Spleen (tissue), 11 donors: ENCODE measurements at regions not wholly inside any gene's neighbourhood (a gene's known extent, or its start where the extent isn't known, plus 50 kb on each side); places are given as distances from the start of the nearest gene placed in this dataset.

ENCODE experiments used
- DNase-seq: peaks from one replicate; pipeline ENCODE4 v3.0.0-alpha.2; 2020
- H3K27ac ChIP-seq, 8 donors: fragments of 200-600 bp; sonication (generic) in 7 of 8; 1 replicate in 4 of 8; 2 replicates in 4 of 8; pipeline versions ENCODE4 v1.5.0 to v1.8.0; 2016 to 2021; ENCODE audit warnings: inconsistent platforms in 4 of 8, mild to moderate bottlenecking in 4 of 8, moderate library complexity in 1 of 8
- H3K27me3 ChIP-seq, 7 donors: fragments of 200-600 bp; sonication (generic) in 6 of 7; replicated peaks in 1 of 7; 1 replicate in 4 of 7; 2 replicates in 3 of 7; pipeline versions ENCODE4 v1.5.0 to v1.8.0; 2016 to 2021; ENCODE audit warnings: inconsistent platforms in 3 of 7, mild to moderate bottlenecking in 1 of 7
- H3K36me3 ChIP-seq, 6 donors: fragments of 200-600 bp; sonication (generic) in 5 of 6; 1 replicate in 4 of 6; 2 replicates in 2 of 6; pipeline versions ENCODE4 v1.5.0 to v1.8.0; 2016 to 2021; ENCODE audit warnings: inconsistent platforms in 2 of 6
- H3K4me1 ChIP-seq, 6 donors: fragments of 200-600 bp; sonication (generic) in 5 of 6; 1 replicate in 3 of 6; 2 replicates in 3 of 6; pipeline versions ENCODE4 v1.5.0 to v1.8.0; 2016 to 2021; ENCODE audit warnings: inconsistent platforms in 3 of 6
- H3K4me3 ChIP-seq, 8 donors: fragments of 200-600 bp; sonication (generic) in 7 of 8; 1 replicate in 4 of 8; 2 replicates in 4 of 8; pipeline versions ENCODE4 v1.5.0 to v1.8.0; 2016 to 2021; ENCODE audit warnings: inconsistent platforms in 4 of 8, mild to moderate bottlenecking in 4 of 8, moderate library complexity in 2 of 8
- H3K9me3 ChIP-seq, 8 donors: fragments of 200-600 bp; sonication (generic) in 7 of 8; 1 replicate in 4 of 8; 2 replicates in 4 of 8; pipeline versions ENCODE4 v1.5.0 to v1.8.0; 2016 to 2021; ENCODE audit warnings: inconsistent platforms in 4 of 8
- CTCF ChIP-seq, 11 experiments: fragments of 200-600 bp in 7 of 11; fragments of 450-650 bp in 4 of 11; sonication (generic) in 4 of 11; IDR thresholded peaks in 8 of 11; conservative IDR thresholded peaks in 3 of 11; 1 replicate in 7 of 11; 2 replicates in 4 of 11; pipeline versions ENCODE4 v1.4.0 to v1.8.0; 2016 to 2021; ENCODE audit warnings: antibody characterized with exemption in 11 of 11, inconsistent platforms in 4 of 11, mild to moderate bottlenecking in 1 of 11
- POLR2A ChIP-seq, 3 donors: fragments of 450-650 bp; IDR thresholded peaks; one replicate each; pipeline ENCODE4 v1.5.1; 2017; ENCODE audit warnings: antibody characterized with exemption in 3 of 3, mild to moderate bottlenecking in 1 of 3
- POLR2AphosphoS5 ChIP-seq, 3 donors: sonication (generic); formaldehyde crosslinking; IDR thresholded peaks; one replicate each; pipeline ENCODE4 v1.5.1; 2017; ENCODE audit warnings: antibody characterized with exemption in 3 of 3
- WGBS, 5 donors: extraction: QIAGEN DNeasy Blood & Tissue Kit in 3 of 5; methylation state at CpG; one replicate each; pipeline versions ENCODE4 v1.1.5 to v1.1.7; 2013 to 2018; 5-methylcytosine and 5-hydroxymethylcytosine counted together
- intact Hi-C: fragments of 100-400 bp; cut with DNase I; formaldehyde crosslinking; loops from one replicate; pipeline ENCODE4 v1.15.0; 2023; ENCODE audit warnings: low total_unique reads
- donor health status: healthy with polysubstance abuse.
- donor health status: DM: no; HTN: no; CAD: no; lungs with moderate emphysema.
- donor health status: DM: no; HTN: no; CAD: no.
- donor health status: Bipolar disorder and iron deficiency.
- donor health status: healthy.
- donor health status: DM: no; HTN: no; CAD: no.
- donor health status: DM: yes; HTN: yes; CAD: no.

GRCh38 chr14:60363687-60364086 is 114.7 kb downstream of the PPM1A start:
- 73 to 85% (median 79%) methylated on average over 3 of the region's 3 CpGs for WGBS, 5 donors

GRCh38 chr14:60381909-60382308 is 104.0 kb downstream of the C14orf39 start:
- no peak for TF ChIP-seq POLR2A (IDR thresholded peaks at IDR 0.05)
- TF ChIP-seq POLR2AphosphoS5 (IDR thresholded peaks at IDR 0.05): no peak
- Histone ChIP-seq H3K9me3 (peaks cover 0 to 9% (median 0%) of the 10 kb centered on the region in 8 donors), H3K4me1 (no peaks in the 10 kb centered on the region), H3K27me3 (peaks cover 0 to 19% (median 0%) of the 10 kb centered on the region in 7 donors), H3K4me3 (no peak overlapping the region), H3K36me3 (no peaks in the 10 kb centered on the region), H3K27ac (no peak overlapping the region)
- no peak for DNase-seq
- intact Hi-C loops: no loop called here
- WGBS, 5 donors: 81 to 93% (median 84%) methylated on average over 9 to 10 of the region's 10 CpGs

More at GRCh38 chr14:60363687-60364086, 114.7 kb downstream of the PPM1A start:
- H3K36me3 ChIP-seq: no peaks in the 10 kb centered on the region
- H3K4me1 ChIP-seq: no peaks in the 10 kb centered on the region
- intact Hi-C loops: no loop called here
- H3K27ac ChIP-seq: no peak overlapping the region
- no peak for TF ChIP-seq CTCF (IDR thresholded peaks at IDR 0.05 in 8 of 11, conservative IDR thresholded peaks at IDR 0.05 in 3 of 11)
- TF ChIP-seq POLR2AphosphoS5 (IDR thresholded peaks at IDR 0.05): no peak
- no peak for TF ChIP-seq POLR2A (IDR thresholded peaks at IDR 0.05)
- no peak overlapping the region for H3K4me3 ChIP-seq
- H3K27me3 ChIP-seq: peaks cover 0 to 6% (median 0%) of the 10 kb centered on the region in 7 donors
- DNase-seq: no peak
- H3K9me3 ChIP-seq: no peaks in the 10 kb centered on the region
